B cell (primary cell): ENCODE measurements at regions not wholly inside any gene's neighbourhood (a gene's known extent, or its start where the extent isn't known, plus 50 kb on each side); places are given as distances from the start of the nearest gene placed in this dataset.
"Not testable (repeated sequence)": the region's sequence is repeated elsewhere in the genome, so short reads cannot be mapped to it uniquely, and the experiment has no call there.

Experiments used
- ATAC-seq: fragments of 200-7000 bp; cut with Tn5 transposase; one replicate; pipeline ENCODE4 v1.10.0; 2021; ENCODE audit warnings: low read depth, mild to moderate bottlenecking, moderate number of reproducible peaks, moderate library complexity
- CTCF ChIA-PET: fragments of 350-600 bp; sonication (Branson Sonifier 250); formaldehyde crosslinking; loops from one replicate; lab custom pipeline; 2021; ENCODE audit warnings: antibody characterized with exemption, inconsistent platforms; lab: Charles Lee
- POLR2A ChIA-PET: fragments of 350-600 bp; sonication (Branson Sonifier 250); formaldehyde crosslinking; loops from one replicate; lab custom pipeline; 2021; ENCODE audit warnings: antibody characterized with exemption; lab: Charles Lee
- DNase-seq: peaks from one replicate; pipeline ENCODE4 v3.0.0; 2013
- H2AFZ ChIP-seq: 2 replicates; pipeline ENCODE4 v1.6.1; 2012; ENCODE audit warnings: mild to moderate bottlenecking, low read depth, low read length; ENCODE audit not compliant: insufficient read depth, poor library complexity, severe bottlenecking
- H3K27ac ChIP-seq, 2 donors: 1 replicate in 1 of 2; 2 replicates in 1 of 2; pipeline ENCODE4 v1.5.1; 2012 to 2013; ENCODE audit warnings: low read length in 2 of 2, mild to moderate bottlenecking in 2 of 2, moderate library complexity in 1 of 2
- H3K27me3 ChIP-seq, 4 experiments: fragments of 200-600 bp in 1 of 4; sonication (generic) in 1 of 4; replicated peaks in 1 of 4; 1 replicate in 2 of 4; 2 replicates in 2 of 4; pipeline versions ENCODE4 v1.6.1 to v1.7.0; 2013 to 2016; ENCODE audit warnings: low read length in 3 of 4, mild to moderate bottlenecking in 2 of 4, mixed read lengths in 1 of 4, moderate library complexity in 1 of 4; ENCODE audit not compliant: insufficient read depth in 4 of 4, control insufficient read depth in 3 of 4; ENCODE audit errors: control extremely low read depth in 1 of 4
- H3K36me3 ChIP-seq, 2 experiments: replicated peaks in 1 of 2; 1 replicate in 1 of 2; 2 replicates in 1 of 2; pipeline versions ENCODE4 v1.6.1 to v1.7.1; 2013; ENCODE audit warnings: low read length in 1 of 2; ENCODE audit not compliant: insufficient read depth in 2 of 2, control insufficient read depth in 1 of 2; ENCODE audit errors: control extremely low read depth in 1 of 2, extremely low read depth in 1 of 2
- H3K4me1 ChIP-seq, 2 donors: fragments of 200-600 bp in 1 of 2; sonication (generic) in 1 of 2; 1 replicate in 1 of 2; 2 replicates in 1 of 2; pipeline versions ENCODE4 v1.5.1 to v1.6.1; 2013 to 2017; ENCODE audit warnings: low read length in 2 of 2; ENCODE audit not compliant: control insufficient read depth in 2 of 2, insufficient read depth in 2 of 2
- H3K4me2 ChIP-seq: replicated peaks from 2 replicates; pipeline ENCODE3; 2012; ENCODE audit warnings: mild to moderate bottlenecking, low read depth, low read length; ENCODE audit not compliant: poor library complexity, severe bottlenecking
- H3K4me3 ChIP-seq, 5 experiments: fragments of 200-600 bp in 1 of 5; sonication (generic) in 1 of 5; 1 replicate in 3 of 5; 2 replicates in 2 of 5; pipeline versions ENCODE4 v1.5.1 to v1.7.0; 2011 to 2016; ENCODE audit warnings: low read length in 4 of 5, mild to moderate bottlenecking in 4 of 5, low read depth in 2 of 5, control low read depth in 1 of 5, moderate library complexity in 1 of 5; ENCODE audit not compliant: insufficient read depth in 1 of 5; ENCODE audit errors: control extremely low read depth in 1 of 5, extremely low read depth in 1 of 5
- H3K79me2 ChIP-seq: fragments of 200-600 bp; sonication (generic); one replicate; pipeline ENCODE4 v1.6.0; 2016; ENCODE audit warnings: low read length; ENCODE audit not compliant: control insufficient read depth, insufficient read depth
- H3K9ac ChIP-seq: fragments of 200-600 bp; sonication (generic); 2 replicates; pipeline ENCODE4 v1.6.1; 2017; ENCODE audit warnings: mild to moderate bottlenecking, low read length, moderate library complexity
- H3K9me3 ChIP-seq, 3 donors: one replicate each; pipeline versions ENCODE4 v1.6.1 to v1.7.1; 2013; ENCODE audit warnings: low read length in 2 of 3; ENCODE audit not compliant: control insufficient read depth in 2 of 3, insufficient read depth in 1 of 3; ENCODE audit errors: control extremely low read depth in 1 of 3
- H4K20me1 ChIP-seq: 2 replicates; pipeline ENCODE4 v1.6.0; 2012; ENCODE audit warnings: mild to moderate bottlenecking, low read length; ENCODE audit not compliant: insufficient read depth, control insufficient read depth, poor library complexity, severe bottlenecking
- H3K27ac Mint-ChIP-seq: one replicate; pipeline ENCODE4 v1.8.0; 2021; ENCODE audit warnings: mixed read lengths
- H3K27me3 Mint-ChIP-seq: one replicate; pipeline ENCODE4 v1.8.0; 2021; ENCODE audit warnings: mixed read lengths
- H3K4me1 Mint-ChIP-seq: one replicate; pipeline ENCODE4 v1.8.0; 2021; ENCODE audit warnings: mixed read lengths
- H3K4me3 Mint-ChIP-seq: one replicate; pipeline ENCODE4 v1.8.0; 2021; ENCODE audit warnings: mixed read lengths
- H3K9me3 Mint-ChIP-seq: one replicate; pipeline ENCODE4 v1.8.0; 2022; ENCODE audit warnings: mixed read lengths; ENCODE audit not compliant: insufficient read depth
- CTCF ChIP-seq: fragments of 200-600 bp; IDR thresholded peaks from one replicate; pipeline ENCODE4 v1.8.0; 2022; ENCODE audit warnings: antibody characterized with exemption, mild to moderate bottlenecking
- EZH2 ChIP-seq: IDR thresholded peaks from 2 replicates; pipeline ENCODE4 v1.6.1; 2012; ENCODE audit warnings: borderline replicate concordance, low read depth, mild to moderate bottlenecking, moderate library complexity, low read length; ENCODE audit not compliant: insufficient read depth, poor library complexity, severe bottlenecking
- WGBS: methylation state at CpG from one replicate; pipeline ENCODE4 v1.1.5; 2013; ENCODE audit warnings: missing lambda C conversion rate; ENCODE audit not compliant: insufficient coverage; 5-methylcytosine and 5-hydroxymethylcytosine counted together
- intact Hi-C: fragments of 100-400 bp; cut with micrococcal nuclease; formaldehyde crosslinking; loops from one replicate; pipeline ENCODE4 v1.10.0; 2022

- H4K20me1 ChIP-seq: no peaks in the 10 kb centered on the region
- POLR2A ChIA-PET: no interaction called here
- CTCF ChIA-PET: no interaction called here
- DNase-seq (no peak), ATAC-seq (no peak)
- no peaks in the 10 kb centered on the region for H3K9me3 ChIP-seq
- Mint-ChIP-seq H3K4me3 (no peak overlapping the region), H3K27me3 (peaks cover 16% of the 10 kb centered on the region), H3K27ac (no peak overlapping the region), H3K9me3 (peaks cover 2% of the 10 kb centered on the region), H3K4me1 (peaks cover 7% of the 10 kb centered on the region)
- TF ChIP-seq CTCF: no peak
- no peak overlapping the region for H3K4me3 ChIP-seq
- peaks cover 0 to 8% of the 10 kb centered on the region in 2 donors for H3K4me1 ChIP-seq
- H3K9ac ChIP-seq: no peak overlapping the region
- no peak overlapping the region for H3K4me2 ChIP-seq
- intact Hi-C loops: no loop called here
- H2AFZ ChIP-seq: no peak overlapping the region
- no peak overlapping the region for H3K27ac ChIP-seq
- no CpG with 5 or more reads among the region's 4 CpGs for WGBS
- H3K79me2 ChIP-seq: no peaks in the 10 kb centered on the region
- H3K36me3 ChIP-seq: no peaks in the 10 kb centered on the region
- no peaks in the 10 kb centered on the region for H3K27me3 ChIP-seq
Measured at GRCh38 chr9:2274762-2275161, 259.6 kb downstream of the SMARCA2 start.

- H2AFZ ChIP-seq: no peak overlapping the region
- Mint-ChIP-seq H3K27me3 (peaks cover 16% of the 10 kb centered on the region), H3K4me3 (no peak overlapping the region), H3K4me1 (peaks cover 4% of the 10 kb centered on the region), H3K9me3 (peaks cover 1% of the 10 kb centered on the region), H3K27ac (no peak overlapping the region)
- TF ChIP-seq CTCF: no peak
- TF ChIP-seq EZH2: no peak
- H3K9me3 ChIP-seq: no peaks in the 10 kb centered on the region
- POLR2A ChIA-PET: no interaction called here
- H3K4me2 ChIP-seq: no peak overlapping the region
- WGBS: 93% methylated on average over 9 of the region's 10 CpGs
- no peak overlapping the region for H3K4me3 ChIP-seq
- no peak overlapping the region for H3K9ac ChIP-seq
- H3K79me2 ChIP-seq: no peaks in the 10 kb centered on the region
- CTCF ChIA-PET: no interaction called here
- ATAC-seq: no peak
- H3K27ac ChIP-seq: no peak overlapping the region
- intact Hi-C loops: no loop called here
- no peak for DNase-seq
- peaks cover 0 to 4% of the 10 kb centered on the region in 2 donors for H3K4me1 ChIP-seq
- no peaks in the 10 kb centered on the region for H3K36me3 ChIP-seq
- no peaks in the 10 kb centered on the region for H4K20me1 ChIP-seq
- no peaks in the 10 kb centered on the region for H3K27me3 ChIP-seq
Measured at GRCh38 chr9:2276296-2276695, 261.1 kb downstream of the SMARCA2 start.

GRCh38 chr9:2277133-2277532, 262.0 kb downstream of the SMARCA2 start:
- H3K4me3 Mint-ChIP-seq, H3K9me3 ChIP-seq, H3K27ac ChIP-seq, H3K36me3 ChIP-seq, H3K4me3 ChIP-seq, CTCF ChIA-PET, H3K27me3 ChIP-seq, H4K20me1 ChIP-seq, H3K79me2 ChIP-seq, H3K9me3 Mint-ChIP-seq, H3K27ac Mint-ChIP-seq, ATAC-seq, H2AFZ ChIP-seq, H3K9ac ChIP-seq, intact Hi-C loops, H3K4me1 ChIP-seq, POLR2A ChIA-PET, H3K4me1 Mint-ChIP-seq, DNase-seq, H3K4me2 ChIP-seq: not testable (repeated sequence)
- 82% methylated on average over 6 of the region's 9 CpGs for whole genome bisulfite sequencing
- H3K27me3 Mint-ChIP-seq: peaks cover 16% of the 10 kb centered on the region
